Aorta (tissue), 5 donors: ENCODE measurements at regions not wholly inside any gene's neighbourhood (a gene's known extent, or its start where the extent isn't known, plus 50 kb on each side); places are given as distances from the start of the nearest gene placed in this dataset.
"Not testable (repeated sequence)": the region's sequence is repeated elsewhere in the genome, so short reads cannot be mapped to it uniquely, and the experiment has no call there.

Source experiments
- ATAC-seq: fragments of 200-7000 bp; cut with Tn5 transposase; one replicate; pipeline ENCODE4 v1.9.1; 2022; ENCODE audit warnings: moderate library complexity; ENCODE audit not compliant: low FRiP score
- DNase-seq, 2 donors: peaks; one replicate each; pipeline ENCODE4 v3.0.0-alpha.2; 2020
- H3K27ac ChIP-seq, 2 donors: one replicate each; pipeline ENCODE4 v1.5.1; 2013; ENCODE audit warnings: low read length in 2 of 2, mild to moderate bottlenecking in 2 of 2, moderate library complexity in 2 of 2, control low read depth in 1 of 2, inconsistent platforms in 1 of 2, low read depth in 1 of 2
- H3K27me3 ChIP-seq, 2 donors: one replicate each; pipeline ENCODE4 v1.6.1; 2013; ENCODE audit warnings: control low read depth in 1 of 2, low read length in 1 of 2, mild to moderate bottlenecking in 1 of 2, moderate library complexity in 1 of 2; ENCODE audit not compliant: insufficient read depth in 2 of 2, control insufficient read depth in 1 of 2
- H3K36me3 ChIP-seq, 2 donors: one replicate each; pipeline ENCODE4 v1.6.1; 2013; ENCODE audit warnings: control low read depth in 1 of 2, low read length in 1 of 2, mild to moderate bottlenecking in 1 of 2; ENCODE audit not compliant: insufficient read depth in 2 of 2, control insufficient read depth in 1 of 2
- H3K4me1 ChIP-seq, 2 donors: one replicate each; pipeline ENCODE4 v1.6.1; 2013; ENCODE audit warnings: low read length in 2 of 2, control low read depth in 1 of 2, mild to moderate bottlenecking in 1 of 2, moderate library complexity in 1 of 2; ENCODE audit not compliant: insufficient read depth in 2 of 2, control insufficient read depth in 1 of 2
- H3K4me3 ChIP-seq, 2 donors: one replicate each; pipeline ENCODE4 v1.5.1; 2013; ENCODE audit warnings: low read length in 2 of 2, control low read depth in 1 of 2, mild to moderate bottlenecking in 1 of 2
- H3K9me3 ChIP-seq: one replicate; pipeline ENCODE4 v1.6.1; 2013; ENCODE audit warnings: mild to moderate bottlenecking, low read length; ENCODE audit not compliant: control insufficient read depth
- WGBS, 2 donors: extraction: QIAGEN DNeasy Blood & Tissue Kit; methylation state at CpG; one replicate each; pipeline ENCODE4 v1.1.7; 2013; 5-methylcytosine and 5-hydroxymethylcytosine counted together
- intact Hi-C, 2 donors: fragments of 100-400 bp; cut with DNase I; formaldehyde crosslinking; loops; one replicate each; pipeline versions ENCODE4 v1.14.2 to v1.15.0; 2022
- donor health status: healthy with polysubstance abuse.
- donor health status: Bipolar disorder and iron deficiency.
- donor health status: DM: no; HTN: no; CAD: no.
- donor health status: DM: no; HTN: no; CAD: no.
- donor health status: DM: yes; HTN: yes; CAD: no.

GRCh38 chr12:71385155-71385554 is 54.4 kb upstream of the LGR5 start:
- Histone ChIP-seq H3K27me3 (no peaks in the 10 kb centered on the region), H3K36me3 (no peaks in the 10 kb centered on the region), H3K4me3 (no peak overlapping the region), H3K9me3 (no peaks in the 10 kb centered on the region), H3K27ac (no peak overlapping the region), H3K4me1 (no peaks in the 10 kb centered on the region)
- DNase-seq = no peak
- intact Hi-C loops = no loop called here
- ATAC-seq = no peak
- WGBS, 2 donors = 0 to 23% methylated on average over 1 of the region's 1 CpG

- H3K4me1 ChIP-seq, ATAC-seq, H3K27ac ChIP-seq, H3K36me3 ChIP-seq, DNase-seq, intact Hi-C loops, H3K4me3 ChIP-seq, H3K9me3 ChIP-seq, H3K27me3 ChIP-seq: not testable (repeated sequence)
- 94 to 97% methylated on average over 36 to 45 of the region's 45 CpGs for WGBS, 2 donors
These were observed 62.8 kb upstream of the LGR5 start for GRCh38 chr12:71376711-71377355.

GRCh38 chr12:71371122-71371521 is 68.5 kb upstream of the LGR5 start:
- ATAC-seq = no peak
- Histone ChIP-seq H3K27me3 (no peaks in the 10 kb centered on the region), H3K4me1 (no peaks in the 10 kb centered on the region), H3K36me3 (no peaks in the 10 kb centered on the region), H3K4me3 (no peak overlapping the region), H3K9me3 (no peaks in the 10 kb centered on the region), H3K27ac (no peak overlapping the region)
- DNase-seq = no peak
- intact Hi-C loops = no loop called here
- WGBS, 2 donors = 10 to 28% methylated on average over 2 of the region's 2 CpGs

GRCh38 chr12:71360013-71360412 is 79.6 kb upstream of the LGR5 start:
- Histone ChIP-seq H3K4me3 (no peak overlapping the region), H3K36me3 (no peaks in the 10 kb centered on the region), H3K27ac (no peak overlapping the region), H3K27me3 (no peaks in the 10 kb centered on the region), H3K4me1 (no peaks in the 10 kb centered on the region), H3K9me3 (peaks cover 1% of the 10 kb centered on the region)
- no peak for DNase-seq
- no peak for ATAC-seq
- intact Hi-C loops = no loop called here
- WGBS, 2 donors = 87 to 95% methylated on average over 1 of the region's 1 CpG

GRCh38 chr12:71356569-71356968 is 83.0 kb upstream of the LGR5 start:
- H3K27me3 ChIP-seq = no peaks in the 10 kb centered on the region
- ATAC-seq (no peak), DNase-seq (no peak)
- no peaks in the 10 kb centered on the region for H3K36me3 ChIP-seq
- H3K4me3 ChIP-seq = no peak overlapping the region
- peaks cover 1% of the 10 kb centered on the region for H3K9me3 ChIP-seq
- 0% methylated on average over 1 of the region's 1 CpG for WGBS, 2 donors
- no peaks in the 10 kb centered on the region for H3K4me1 ChIP-seq
- intact Hi-C loops = no loop called here
- no peak overlapping the region for H3K27ac ChIP-seq

GRCh38 chr12:71354871-71355270 is 84.7 kb upstream of the LGR5 start:
- no peak overlapping the region for H3K4me3 ChIP-seq
- H3K9me3 ChIP-seq = peaks cover 1% of the 10 kb centered on the region
- H3K36me3 ChIP-seq = no peaks in the 10 kb centered on the region
- intact Hi-C loops = no loop called here
- H3K27ac ChIP-seq = no peak overlapping the region
- H3K4me1 ChIP-seq = no peaks in the 10 kb centered on the region
- DNase-seq (no peak), ATAC-seq (no peak)
- no peaks in the 10 kb centered on the region for H3K27me3 ChIP-seq
- WGBS, 2 donors = 37 to 38% methylated on average over 2 of the region's 2 CpGs

GRCh38 chr12:71353607-71354006 is 86.0 kb upstream of the LGR5 start:
- no peak overlapping the region for H3K27ac ChIP-seq
- no peaks in the 10 kb centered on the region for H3K36me3 ChIP-seq
- 87 to 90% methylated on average over 2 of the region's 2 CpGs for whole genome bisulfite sequencing, 2 donors
- H3K27me3 ChIP-seq = no peaks in the 10 kb centered on the region
- no peak for ATAC-seq
- intact Hi-C loops = no loop called here
- peaks cover under 1% of the 10 kb centered on the region for H3K9me3 ChIP-seq
- DNase-seq = no peak
- no peaks in the 10 kb centered on the region for H3K4me1 ChIP-seq
- H3K4me3 ChIP-seq = no peak overlapping the region

GRCh38 chr12:71349950-71350349 is 89.6 kb upstream of the LGR5 start:
- H3K27ac ChIP-seq = no peak overlapping the region
- no peak for DNase-seq
- H3K4me3 ChIP-seq = no peak overlapping the region
- no peaks in the 10 kb centered on the region for H3K36me3 ChIP-seq
- H3K4me1 ChIP-seq = no peaks in the 10 kb centered on the region
- no peaks in the 10 kb centered on the region for H3K27me3 ChIP-seq
- no peaks in the 10 kb centered on the region for H3K9me3 ChIP-seq
- 72 to 78% methylated on average over 2 of the region's 2 CpGs for WGBS, 2 donors
- no peak for ATAC-seq
- intact Hi-C loops = no loop called here

- H3K9me3 ChIP-seq = no peaks in the 10 kb centered on the region
- no peaks in the 10 kb centered on the region for H3K27me3 ChIP-seq
- no peak for DNase-seq
- H3K36me3 ChIP-seq = no peaks in the 10 kb centered on the region
- no peak overlapping the region for H3K27ac ChIP-seq
- intact Hi-C loops = no loop called here
- no peak for ATAC-seq
- no peaks in the 10 kb centered on the region for H3K4me1 ChIP-seq
- H3K4me3 ChIP-seq = no peak overlapping the region
These were observed 100.7 kb upstream of the LGR5 start for GRCh38 chr12:71338933-71339332.
